GM18502 (cell line): ENCODE measurements at regions not wholly inside any gene's neighbourhood (a gene's known extent, or its start where the extent isn't known, plus 50 kb on each side); places are given as distances from the start of the nearest gene placed in this dataset.

Source experiments
- ATAC-seq: cut with Tn5 transposase; IDR thresholded peaks from one replicate; pipeline ENCODE4 v1.9.1; 2021; ENCODE audit warnings: mild to moderate bottlenecking; ENCODE audit not compliant: unreplicated experiment, poor library complexity

DNA sequence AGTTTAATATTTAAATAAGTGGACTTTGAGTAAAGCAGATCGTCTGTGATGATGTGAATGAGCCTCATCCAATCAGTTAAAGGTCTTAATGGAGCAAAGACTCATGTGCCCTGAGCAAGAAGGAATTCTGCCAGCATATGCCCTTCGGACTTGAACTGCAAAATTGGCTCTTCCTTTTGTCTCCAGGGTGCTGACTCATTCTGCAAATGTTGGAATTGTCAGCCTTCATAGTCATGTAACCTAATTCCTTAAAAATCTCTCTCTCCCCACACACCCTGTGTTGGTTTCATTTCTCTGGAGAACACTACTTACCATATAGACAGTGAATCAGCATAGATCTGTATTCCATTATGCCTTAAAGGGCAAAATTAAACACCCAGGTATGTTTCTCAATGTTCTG, 609.8 kb upstream of the GALNTL6 start:
- ATAC-seq = no peak

DNA sequence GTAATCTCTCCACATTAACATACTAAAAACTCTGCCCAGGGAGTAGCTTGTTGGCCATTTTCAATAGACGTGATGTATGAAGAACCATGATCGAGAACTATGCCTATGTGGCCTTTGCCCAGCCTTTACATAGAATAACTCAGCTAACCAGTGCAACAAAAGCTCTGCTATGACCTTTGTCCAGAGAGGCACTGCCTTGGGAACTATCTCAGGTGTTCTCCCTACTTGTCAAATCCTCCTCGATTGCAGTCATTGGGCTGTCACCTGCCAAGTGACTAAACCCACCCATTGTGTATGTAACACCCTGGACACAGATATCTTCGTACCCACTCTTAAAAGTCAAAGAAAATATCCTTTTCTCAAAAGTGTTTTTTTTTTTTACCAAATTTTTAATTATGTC, 610.3 kb upstream of the GALNTL6 start:
- no peak for ATAC-seq

DNA sequence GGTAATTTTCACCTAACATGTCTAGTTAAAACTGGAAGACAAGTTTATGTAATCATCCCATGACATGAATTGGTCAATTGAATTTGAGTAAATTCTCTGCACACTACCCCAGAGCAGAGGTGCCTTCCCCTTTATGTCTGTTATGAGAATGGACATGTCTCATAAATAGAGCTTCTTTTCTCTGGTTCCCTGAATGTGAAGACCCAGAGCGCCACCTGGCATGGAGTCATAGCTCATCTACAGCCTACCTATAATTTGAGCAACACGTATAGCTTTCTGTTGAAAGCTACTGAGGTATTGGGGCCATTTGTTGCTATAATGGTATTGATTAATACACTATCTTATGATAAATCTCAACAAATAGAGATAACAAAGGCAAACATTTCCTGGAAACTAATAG, 626.5 kb upstream of the GALNTL6 start:
- ATAC-seq = no peak

DNA sequence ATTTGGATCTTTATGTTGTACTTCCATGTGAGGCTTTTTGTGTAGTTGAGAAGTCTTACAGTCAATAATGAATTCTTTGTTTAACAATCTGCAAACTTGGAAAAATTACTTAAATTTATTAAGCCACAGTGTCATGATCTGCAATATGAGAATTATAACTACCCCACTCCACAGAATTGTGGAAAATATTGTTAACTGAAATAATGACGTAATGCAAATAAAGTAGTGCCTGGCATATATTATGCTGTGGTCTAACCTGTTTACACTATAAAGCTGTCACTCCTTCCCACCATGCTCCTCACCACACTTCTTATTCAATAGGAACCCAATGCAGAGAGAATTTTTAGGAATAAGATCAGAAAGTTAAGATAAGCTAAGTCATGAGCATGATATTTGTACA, 632.1 kb upstream of the GALNTL6 start:
- ATAC-seq = no peak

DNA sequence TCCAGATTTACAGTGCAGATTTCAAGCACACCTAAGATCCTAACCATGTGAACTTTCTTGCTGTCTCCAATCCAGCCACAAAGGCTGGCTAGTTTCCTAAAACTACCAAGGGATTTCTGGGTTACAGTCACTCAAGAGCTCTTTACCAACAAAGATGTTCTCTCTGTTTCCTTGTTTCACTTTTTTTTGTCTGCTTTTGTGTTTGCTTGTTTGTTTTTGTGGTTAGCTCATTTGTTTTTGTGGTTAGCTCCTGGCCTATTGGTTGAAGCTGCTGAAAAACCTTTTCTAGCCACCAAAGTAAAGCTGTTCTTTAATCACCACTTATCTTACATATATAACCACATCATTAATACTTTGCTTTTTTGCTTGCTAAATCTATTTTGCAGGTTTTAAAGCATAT, 642.5 kb upstream of the GALNTL6 start:
- ATAC-seq = no peak

DNA sequence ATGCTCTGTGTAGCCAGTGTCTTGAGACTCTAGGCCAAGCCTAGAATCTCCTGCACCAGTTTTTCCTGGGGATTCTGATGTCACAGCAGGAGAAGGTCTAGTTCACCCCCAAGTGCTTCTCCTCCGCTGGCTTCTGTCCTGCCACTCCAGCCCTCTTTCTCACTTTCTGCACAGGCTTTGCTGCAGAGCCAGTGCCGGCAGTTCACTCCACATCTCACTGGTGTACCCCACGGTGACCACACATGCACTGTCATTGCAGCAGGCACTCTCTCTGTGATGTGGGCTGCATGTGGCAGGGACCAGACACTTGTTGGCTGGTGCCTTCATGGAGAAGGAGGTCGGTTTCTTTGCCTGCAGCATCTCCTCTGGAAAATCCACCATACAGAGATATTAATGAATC, 643.8 kb upstream of the GALNTL6 start:
- no peak for ATAC-seq

DNA sequence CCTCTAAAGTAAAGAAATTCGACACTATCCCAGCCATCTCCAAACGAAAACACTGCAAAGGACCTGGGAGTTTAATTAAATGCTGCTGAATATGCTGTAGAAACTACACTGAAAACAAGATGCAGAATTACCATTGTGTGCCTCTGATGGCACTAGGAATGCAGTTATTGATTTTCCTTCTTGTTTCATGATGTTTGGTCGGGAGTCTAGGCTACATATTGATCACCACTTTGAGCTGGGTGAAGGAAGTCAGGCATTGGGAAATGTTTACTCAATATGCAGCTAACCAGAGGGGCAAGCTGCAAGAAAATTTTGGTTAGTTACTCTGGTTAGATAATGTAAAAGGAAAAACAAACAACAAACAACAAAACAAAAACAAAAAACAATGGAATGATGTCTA, 650.7 kb upstream of the GALNTL6 start:
- no peak for ATAC-seq

DNA sequence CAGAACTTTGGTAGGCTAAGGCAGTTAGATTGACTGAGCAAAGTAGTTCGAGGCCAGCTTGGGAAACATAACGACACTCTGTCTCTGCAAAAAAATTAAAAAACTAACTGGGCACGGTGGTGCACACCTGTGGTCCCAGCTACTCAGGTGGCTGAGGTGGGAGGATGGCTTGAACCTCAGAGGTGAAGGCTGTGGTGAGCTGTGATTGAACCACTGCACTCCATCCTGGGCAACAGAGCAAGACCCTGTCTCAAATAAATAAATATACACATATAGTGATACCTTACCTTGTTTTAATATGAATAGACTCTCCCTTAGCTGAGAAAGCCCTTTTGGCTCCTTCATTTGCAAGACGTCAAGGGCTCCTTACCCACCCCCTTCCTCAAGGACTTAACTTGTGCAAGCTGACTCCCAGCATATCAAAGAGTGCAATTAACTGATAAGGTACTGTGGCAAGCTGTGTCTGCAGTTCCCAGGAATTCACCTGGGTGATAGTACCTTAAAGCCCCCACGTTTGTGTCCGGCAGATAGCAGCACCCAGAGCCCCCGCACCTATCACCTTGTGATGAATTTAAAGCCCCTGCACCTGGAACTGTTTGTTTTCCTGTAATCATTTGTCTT, 655.6 kb upstream of the GALNTL6 start:
- ATAC-seq = no peak

DNA sequence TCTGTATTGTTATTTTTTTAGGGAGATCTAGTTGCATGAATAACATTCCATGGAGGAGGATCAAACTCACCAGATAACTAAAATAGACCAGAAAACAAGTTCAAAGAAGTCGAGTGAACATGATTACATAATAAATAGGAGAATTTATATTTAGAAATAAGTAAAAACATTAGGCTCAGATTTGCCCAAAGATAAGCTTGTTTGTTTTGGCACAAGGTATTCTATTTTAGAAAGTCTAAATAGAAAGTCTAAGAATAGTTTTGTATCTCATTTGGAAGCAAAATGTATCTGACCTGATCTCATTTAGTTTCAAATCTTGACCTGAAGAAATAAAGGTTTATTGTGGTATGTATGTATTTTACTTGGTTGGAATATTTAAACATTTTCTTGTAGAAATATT, 670.6 kb upstream of the GALNTL6 start:
- ATAC-seq = no peak

DNA sequence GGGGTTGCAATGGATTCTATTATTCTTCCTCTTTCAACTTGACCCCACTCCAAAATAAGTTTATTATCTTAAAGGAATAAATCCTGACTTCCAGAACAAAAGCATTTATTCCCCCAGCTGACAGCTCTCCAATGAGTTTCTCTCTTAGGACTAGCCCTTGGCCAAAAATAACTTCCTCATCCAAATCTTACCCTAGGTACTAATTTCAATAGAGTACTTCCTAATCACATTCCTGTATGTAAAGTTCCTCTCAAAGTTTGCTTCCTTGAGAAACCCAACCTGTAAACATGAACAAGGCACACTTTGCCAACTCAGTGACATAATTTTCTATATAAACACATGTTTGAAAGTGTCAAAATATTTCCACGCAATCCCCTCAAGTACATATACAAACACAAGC, 671.2 kb upstream of the GALNTL6 start:
- no peak for ATAC-seq

DNA sequence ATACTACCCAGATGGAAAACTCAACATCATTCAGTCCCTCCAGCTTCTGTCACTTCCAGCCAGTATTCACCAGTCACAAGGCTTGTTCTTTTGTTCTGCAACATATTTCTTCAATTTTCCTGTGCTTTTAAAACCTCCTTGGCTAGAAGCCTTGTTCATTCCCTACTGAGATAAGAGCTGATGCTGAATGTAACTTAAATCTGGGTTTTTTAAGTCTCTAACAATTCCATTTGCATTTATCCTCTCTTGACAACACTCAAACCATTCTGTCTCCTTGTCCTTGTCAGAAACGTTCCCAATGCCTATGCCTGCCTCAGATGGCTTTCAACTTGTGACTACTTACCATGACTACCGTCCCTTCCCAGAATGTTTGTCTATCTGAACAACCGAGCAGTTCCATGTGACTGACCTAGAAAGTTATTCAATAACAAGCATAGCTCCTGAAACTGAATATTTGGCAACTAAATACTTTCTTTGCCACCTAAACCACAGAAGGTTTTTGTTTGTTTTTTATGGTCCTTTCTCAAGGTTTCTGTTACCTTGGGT, 682.9 kb upstream of the GALNTL6 start:
- ATAC-seq = no peak

DNA sequence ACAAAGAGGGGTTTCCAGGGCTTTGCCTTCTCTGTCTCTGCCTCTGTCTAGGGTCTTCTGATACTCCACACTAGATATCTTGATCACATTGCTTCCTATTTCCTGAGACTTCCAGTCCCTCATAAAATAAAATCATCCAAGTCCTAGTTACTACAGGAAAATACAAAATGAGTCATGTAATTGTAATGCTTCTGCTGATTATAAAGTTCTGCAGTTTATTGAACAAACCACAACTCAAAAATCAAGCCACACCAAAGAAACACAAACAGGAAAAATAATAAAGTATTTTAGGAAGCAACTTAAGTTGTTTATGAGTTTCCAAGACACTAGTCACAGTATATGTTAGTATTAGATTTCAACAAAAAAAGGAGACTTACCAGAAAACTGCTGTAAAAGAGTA, 695.1 kb upstream of the GALNTL6 start:
- ATAC-seq = no peak

DNA sequence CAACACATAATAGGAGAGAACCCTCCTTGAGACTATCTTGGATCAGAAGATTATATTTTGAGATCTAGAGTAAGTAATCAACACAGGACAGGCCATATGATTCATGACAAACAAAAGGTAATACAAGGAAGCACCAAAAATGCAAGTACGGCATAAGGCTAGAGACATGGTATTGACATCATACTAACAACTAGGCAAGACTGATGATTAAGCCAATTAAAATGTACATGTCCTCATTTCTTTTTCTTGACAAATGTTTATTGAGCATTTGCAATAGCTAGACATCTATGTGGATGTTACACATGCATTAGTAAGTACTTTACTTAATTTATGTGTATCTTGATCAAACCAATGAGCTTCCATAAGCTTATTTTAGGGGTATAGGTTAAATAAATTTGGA, 695.7 kb upstream of the GALNTL6 start:
- no peak for ATAC-seq

DNA sequence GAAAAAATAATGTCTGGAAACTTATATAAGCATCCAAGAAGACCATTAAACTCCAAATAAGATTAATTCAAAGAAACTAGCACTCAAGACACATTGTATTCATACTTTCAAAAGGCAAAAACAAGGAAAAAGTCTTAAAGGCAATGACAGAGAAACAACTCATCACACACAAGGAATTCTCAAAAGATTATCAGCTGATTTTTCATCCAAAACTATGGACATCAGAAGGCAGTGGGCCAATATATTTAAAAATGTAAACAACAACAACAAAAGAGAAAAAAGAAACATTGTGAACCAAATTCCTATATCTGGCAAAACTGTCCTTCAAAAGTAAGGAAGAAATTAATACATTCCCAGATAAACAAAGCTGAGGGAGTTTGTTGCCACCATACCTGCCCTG, 711.4 kb upstream of the GALNTL6 start:
- no peak for ATAC-seq

DNA sequence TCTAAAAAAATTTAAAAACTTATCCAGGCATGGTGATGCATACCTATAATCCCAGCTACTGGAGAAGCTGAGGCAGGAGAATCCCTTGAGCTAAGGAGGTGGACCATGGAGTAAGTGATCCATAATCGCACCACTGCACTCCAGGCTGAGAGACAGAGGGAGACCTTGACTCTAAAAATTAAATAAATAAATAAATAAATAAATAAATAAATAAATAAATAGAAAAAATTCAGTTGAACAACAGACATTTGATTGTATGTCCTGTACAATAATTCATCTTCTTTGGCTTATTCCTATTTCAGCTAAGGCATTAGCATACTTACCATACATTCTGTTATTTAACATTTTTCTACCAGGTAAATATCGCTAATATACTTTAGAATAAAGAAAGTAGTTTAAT, 726.1 kb upstream of the GALNTL6 start:
- no peak for ATAC-seq

DNA sequence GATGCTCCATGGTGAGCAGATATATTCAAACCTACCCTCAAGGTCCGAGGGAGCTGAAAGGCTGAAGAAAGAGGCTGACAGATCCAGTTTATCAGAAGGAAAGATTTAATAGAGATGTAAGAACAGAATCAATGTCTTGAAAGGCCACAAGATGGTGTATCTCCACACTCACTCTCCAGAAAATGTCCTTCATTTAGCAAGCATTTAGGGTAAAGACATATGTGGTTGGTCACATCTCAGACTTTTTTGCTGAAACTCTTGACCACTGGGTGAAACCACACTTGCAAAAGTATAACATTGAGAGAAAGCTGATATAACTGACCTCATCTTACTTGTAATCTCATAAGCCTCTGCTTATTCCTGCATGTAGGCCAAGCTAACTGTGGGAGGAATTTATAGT, 745.8 kb upstream of the GALNTL6 start:
- no peak for ATAC-seq

DNA sequence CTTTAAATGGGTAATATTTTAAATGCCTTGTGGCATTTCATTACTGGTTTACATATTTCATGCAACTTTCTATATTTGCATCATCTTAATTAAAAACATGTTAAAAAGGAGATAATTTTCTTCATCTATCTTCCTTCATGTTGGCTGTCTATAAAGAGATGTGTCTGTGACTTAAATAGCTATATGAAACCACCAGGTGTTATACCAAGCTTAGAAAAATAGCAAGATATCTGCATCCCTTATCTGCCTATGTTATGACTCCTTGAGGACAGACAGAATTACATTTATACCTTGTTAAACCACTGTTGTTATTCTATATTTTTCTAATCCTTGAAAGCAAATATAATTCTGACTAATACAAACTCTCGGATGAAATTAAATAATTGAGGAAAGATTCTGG, 763.8 kb upstream of the GALNTL6 start:
- no peak for ATAC-seq

DNA sequence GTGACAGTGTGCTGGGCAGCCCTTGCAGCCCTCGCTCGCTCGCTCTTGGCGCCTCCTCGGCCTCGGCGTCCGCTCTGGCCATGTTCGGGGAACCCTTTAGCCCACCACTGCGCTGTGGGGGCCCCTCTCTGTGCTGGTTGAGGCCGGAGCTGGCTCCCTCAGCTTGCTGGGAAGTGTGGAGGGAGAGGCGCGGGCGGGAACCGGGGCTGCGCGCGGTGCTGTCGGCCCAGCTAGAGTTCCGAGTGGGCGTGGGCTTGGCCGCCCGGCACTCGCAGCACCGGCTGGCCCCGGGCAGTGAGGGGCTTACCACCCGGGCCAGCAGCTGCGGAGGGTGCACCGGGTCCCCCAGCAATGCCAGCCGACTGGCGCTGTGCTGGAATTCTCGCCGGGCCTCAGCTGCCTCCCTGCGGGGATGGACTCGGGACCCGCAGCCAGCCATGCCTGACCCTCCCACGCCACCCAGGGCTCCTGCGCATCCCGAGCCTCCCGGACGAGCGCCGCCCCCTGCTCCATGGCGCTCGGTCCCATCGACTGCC, 770.1 kb upstream of the GALNTL6 start:
- ATAC-seq = no peak

DNA sequence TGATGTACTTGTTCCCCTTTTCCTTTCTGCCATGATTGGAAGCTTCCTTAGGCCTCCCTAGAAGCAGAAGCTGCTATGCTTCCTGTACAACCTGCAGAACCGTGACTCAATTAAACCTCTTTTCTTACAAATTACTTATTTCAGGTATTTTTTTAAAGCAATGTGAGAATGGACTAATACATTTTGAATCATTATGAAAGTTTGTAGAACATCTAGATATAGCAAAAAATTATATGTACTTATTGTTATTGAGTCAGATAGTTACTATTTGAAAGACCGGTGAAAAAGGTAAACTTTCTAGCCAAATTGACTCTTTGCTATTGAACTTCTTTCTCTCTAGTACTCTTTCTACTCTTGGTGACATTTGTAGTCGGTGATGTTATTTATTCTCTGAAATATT, 777.3 kb upstream of the GALNTL6 start:
- ATAC-seq = no peak

DNA sequence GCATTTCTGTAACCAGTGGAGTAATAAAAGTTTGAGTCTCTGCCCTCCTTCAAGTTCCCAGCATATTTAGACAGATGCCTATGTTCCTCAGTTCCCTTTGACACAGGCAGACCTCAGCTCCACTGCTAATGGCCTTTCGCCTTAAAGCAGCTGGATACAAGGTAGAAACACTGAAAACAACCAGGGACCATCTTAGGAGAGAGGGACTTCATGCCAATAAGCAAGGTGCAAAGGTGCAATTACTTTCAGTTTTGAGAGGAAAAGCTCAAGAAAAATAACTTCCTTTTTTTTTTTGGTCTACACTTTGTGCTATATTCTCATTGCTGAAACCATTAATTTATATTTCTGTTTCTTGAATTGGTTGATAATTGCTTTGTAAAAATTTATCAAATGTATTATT, 781.9 kb upstream of the GALNTL6 start:
- ATAC-seq = peak; percentile 57

DNA sequence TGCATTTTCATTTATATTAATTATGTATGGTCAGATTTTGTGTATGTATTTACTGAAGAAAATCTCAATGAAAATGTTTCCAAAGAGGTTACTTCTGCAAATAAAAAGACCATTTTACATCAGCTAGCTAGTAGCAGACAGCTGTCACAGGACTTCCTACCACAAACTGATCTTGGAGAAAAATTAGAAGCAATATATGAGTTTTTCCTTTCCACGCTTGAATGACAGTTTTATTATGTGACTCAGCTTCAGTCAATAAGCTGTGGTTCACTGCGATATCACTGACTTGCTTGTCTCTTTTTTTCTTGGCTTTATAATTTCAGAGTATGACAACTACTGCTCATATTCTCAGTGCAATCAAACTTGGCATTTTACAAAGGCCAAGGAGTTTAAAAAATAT, 787.4 kb upstream of the GALNTL6 start:
- peak; percentile 48 for ATAC-seq

DNA sequence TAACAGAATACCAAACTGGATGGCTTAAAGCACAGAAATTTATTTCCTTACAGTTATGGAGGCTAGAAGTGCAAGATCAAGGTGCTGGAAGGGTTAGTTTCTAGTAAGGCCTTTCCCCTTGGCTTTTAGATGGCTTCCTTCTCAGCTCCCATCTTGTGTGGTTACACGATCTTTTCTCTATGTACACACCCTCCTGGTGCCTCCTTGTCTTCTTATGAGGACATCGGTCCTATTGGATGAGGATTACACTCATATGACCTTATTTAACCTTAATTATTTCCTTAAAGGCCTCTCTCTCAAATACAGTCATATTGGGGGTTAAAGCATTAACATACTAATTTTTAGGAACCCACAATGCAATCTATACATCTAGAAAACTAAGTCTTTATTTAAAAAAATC, 787.9 kb upstream of the GALNTL6 start:
- ATAC-seq = peak; percentile 38
